HG03196 (cell line): ENCODE measurements at regions not wholly inside any gene's neighbourhood (a gene's known extent, or its start where the extent isn't known, plus 50 kb on each side); places are given as distances from the start of the nearest gene placed in this dataset.

Experiments used
- ATAC-seq: cut with Tn5 transposase; IDR thresholded peaks from one replicate; pipeline ENCODE4 v1.9.1; 2021; ENCODE audit not compliant: unreplicated experiment

DNA sequence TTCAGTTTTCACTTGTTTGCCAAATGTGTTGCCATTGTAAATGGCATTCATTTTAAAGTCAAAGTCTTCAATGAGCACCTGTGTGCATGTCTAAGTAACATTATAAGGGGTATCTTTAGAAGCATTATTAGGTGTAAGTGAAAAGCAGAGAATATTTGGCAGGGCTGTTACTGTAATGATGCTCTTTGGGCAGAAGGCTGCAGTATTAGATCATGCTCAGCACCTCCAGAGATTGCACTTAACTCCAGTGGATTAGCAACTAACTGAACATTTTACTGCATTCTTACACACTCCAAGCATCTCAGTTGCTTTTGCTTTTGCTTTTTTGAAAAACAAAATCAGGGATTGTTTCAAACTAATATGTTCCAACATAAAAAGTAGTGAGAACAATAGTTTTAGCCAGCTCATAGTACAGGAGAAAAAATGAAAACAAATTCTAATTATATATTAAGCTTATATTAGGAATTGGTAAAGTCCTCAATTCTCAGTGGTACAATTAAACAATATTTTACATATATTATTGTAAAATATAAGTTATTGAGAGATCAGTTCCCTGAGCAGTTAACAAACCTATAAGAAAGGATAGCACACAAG, 1740.9 kb upstream of the CDH9 start:
- ATAC-seq: no peak

DNA sequence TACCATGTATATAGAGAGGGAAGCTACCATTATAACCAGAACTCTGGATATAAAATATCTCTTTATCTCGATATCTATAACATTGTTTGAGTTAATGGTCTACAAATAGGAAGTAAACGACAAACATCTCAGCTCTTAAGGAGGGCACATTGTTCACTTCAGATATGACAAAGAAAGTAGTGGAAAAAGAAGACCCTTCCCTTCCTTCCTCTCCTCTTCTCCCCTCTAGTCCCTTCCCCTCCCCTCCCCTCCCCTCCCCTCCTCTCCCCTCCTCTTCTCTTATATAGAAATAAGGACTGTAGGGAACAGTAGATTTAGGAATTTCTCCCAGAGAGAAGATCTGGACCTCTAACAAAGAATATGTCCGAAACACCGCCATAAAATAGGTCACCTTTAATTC, 1731.9 kb upstream of the CDH9 start:
- no peak for ATAC-seq

DNA sequence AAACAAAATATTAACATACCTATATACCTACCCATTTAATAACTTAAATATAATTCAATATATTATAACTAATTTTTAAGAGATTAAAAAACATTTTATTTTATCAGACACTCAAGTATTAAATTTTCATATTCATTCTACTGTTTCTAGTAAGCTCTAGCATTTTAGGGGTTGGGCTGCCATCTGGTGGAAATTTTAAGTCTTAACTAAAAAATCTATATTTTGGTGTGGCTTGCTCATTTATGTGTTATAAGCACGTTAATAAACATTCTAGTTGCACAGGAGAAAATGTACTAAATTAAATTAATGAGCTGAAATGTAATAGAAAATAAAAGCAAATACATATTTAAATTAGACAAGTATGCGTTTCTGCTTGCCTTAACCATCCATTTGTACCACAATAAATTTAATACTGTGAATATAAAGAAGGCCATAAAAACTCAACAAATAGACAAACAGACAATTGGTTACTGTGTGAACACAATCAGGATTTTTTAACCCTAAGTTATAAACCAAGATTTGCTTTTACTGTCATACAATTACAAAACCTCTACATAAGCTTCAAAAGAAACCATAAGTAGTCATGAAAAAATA, 1728.3 kb upstream of the CDH9 start:
- ATAC-seq: no peak

DNA sequence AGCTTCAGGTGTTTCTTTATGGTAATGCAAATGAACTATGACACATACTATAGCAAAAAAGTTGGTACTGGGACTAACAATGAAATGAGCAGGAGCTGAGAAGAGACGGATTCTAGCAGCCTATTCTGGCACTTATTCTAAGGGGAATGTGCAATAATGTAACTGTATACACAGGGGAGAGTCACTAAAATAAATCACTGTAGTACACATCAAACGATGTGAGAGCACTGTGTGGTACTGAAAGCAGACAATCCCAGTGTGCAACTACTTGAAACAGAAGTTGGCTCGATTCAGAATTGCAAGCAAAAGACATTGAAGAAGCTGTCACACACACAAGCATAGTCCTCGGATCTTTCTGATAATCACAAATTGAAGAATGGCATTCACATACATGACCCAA, 1713.0 kb upstream of the CDH9 start:
- ATAC-seq: no peak

DNA sequence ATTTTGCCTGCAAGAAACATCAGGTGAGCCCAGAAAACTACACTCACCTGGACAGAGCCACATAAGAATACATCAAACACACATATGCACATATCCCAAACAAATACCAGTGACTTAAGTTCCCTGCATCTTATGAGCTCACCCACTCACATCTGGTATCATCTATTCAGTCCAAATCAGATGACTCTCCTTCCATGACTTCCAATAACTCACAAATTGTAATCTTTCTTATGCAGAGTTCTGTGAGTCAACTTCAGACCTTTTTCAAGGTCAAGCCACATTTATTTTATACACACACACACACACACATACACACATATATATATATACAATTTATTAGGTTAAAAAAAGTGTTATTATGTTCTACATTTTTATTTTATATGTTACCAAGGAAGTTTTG, 1711.9 kb upstream of the CDH9 start:
- no peak for ATAC-seq

DNA sequence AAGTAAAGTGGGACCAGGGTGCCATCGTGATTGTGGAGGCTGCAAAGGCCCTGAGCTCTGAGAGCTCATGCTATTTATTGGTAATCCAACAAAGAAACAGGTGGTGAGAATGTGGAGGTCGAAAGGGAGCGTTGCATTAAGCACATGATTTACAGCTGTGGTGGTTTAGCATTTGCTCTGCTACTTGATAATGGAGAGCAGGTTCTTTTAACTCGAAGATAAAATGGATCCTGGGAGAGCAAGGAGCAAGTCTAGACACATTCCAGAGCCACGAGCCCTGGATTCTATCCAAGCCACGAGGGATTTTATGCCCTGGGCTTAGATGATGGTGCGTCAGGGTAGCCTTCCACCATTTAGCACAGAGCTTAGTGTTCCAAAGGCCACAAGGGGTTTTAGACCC, 1710.1 kb upstream of the CDH9 start:
- ATAC-seq: no peak

DNA sequence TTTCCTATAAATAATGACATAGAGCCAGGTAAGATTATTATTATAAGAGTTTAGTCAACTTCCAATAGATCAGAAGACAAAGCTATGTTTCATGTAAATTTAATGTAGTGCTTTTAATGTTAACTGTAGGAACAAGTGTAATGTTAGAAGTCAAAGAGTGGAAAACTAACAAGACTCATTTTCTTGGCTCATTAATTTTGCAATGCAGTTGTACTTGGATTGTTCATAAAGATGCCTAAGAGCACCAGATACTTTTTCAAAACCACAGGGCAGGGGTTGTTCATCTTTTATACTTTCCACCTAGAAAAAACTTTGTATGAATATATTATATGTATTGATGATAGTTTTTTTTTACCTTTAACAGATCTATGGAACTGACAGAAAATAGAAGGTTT, 1705.3 kb upstream of the CDH9 start:
- ATAC-seq: no peak

DNA sequence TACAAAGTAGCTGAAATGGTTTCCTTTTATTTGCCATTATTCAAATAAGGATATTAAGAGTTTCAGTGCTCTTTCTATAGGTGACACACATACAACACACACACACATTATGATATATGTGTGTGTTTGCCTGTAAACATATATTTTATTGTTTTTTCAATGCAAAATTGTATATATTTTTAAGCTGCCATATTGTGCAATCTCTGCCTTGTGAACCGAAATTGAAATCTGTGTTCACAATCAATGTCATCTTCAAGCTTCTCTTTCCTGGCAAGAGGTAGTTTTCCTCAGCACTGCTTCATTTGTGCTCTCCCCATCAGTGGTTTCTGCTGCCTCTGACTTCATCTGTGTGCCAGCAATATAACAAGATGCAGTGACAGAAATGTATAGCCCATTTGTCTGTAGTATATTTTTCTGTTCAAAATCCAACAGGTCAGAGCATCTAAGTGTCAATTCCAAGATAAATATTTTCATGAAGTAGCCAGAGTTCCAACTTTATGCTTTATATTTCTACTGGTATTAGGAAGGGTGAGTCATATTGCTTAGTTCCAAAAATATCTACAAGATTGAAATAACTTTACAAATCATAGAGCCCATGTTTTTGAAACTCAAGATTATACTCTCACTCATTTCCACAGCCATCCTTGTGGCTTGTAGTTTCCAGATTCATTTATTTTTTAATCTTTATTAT, 1704.8 kb upstream of the CDH9 start:
- ATAC-seq: no peak

DNA sequence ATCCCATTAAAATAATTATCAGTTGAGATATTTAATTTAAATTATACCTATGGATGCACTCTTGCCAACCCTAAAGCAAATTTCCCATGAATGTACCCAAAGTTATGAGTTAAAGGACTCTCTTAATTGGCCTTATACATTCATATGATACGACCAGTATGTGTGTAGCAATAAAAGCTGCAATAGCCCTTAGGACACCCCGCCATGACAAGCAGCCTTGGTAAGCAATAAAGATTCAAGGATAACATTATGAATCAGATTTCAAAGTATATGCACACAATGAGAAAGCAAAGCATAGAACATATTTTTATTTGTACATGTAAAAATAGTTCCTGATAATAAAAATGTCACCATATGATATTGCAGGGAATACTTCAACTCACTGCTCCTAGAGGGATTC, 1699.3 kb upstream of the CDH9 start:
- ATAC-seq: no peak

DNA sequence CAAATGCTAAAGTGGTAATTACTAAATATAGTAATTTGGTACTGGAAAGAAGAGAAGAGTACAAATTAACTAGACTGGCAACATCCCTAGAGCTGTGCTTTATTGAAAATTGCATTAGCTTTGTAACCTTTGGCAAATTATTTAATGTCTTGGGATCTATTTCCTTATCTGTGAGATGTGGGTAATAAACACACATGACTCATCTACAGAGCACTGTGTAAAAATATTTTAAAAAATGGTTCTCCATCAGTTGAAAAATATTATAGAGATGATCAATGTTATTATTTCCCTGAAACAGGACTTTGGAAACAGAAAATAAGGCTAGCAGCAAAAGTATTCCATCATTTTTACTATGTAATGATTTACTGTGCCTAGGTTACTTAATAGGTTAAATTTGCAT, 1698.8 kb upstream of the CDH9 start:
- ATAC-seq: no peak

DNA sequence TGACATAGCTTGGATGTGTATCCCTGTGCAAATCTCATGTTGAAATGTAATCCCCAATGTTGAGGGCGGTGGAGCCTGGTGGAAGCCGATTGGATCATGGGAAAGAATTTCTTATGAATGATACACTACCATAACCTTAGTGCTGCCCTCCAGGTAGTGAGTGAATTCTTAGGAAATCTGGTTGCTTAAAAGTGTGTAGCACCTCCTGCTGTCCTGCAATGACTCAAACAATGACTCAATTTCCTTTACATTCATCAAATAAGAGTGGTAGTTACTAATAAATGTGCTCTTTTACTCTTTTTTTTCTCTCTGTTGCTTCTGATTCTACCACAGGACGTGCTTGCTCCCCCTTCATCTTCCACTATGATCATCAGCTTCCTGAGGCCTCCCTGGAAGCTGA, 1696.0 kb upstream of the CDH9 start:
- no peak for ATAC-seq

DNA sequence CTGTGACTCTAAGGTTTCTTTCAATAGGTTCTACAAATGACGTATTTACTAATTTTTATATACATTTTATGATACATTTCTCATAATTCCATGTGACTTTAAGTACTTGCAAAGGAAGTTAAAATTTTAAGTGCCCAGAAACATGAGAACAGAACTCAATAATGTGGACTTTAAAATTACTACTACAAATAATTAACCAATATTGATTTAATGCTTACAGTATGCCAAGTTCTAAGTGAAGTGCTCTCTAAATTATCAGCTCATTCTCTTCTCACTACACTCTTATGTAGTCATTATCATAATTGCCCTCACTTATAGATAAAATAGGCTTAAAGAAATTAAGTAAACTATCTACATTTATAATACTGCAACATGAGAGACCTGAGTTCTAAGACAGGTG, 1690.7 kb upstream of the CDH9 start:
- no peak for ATAC-seq

DNA sequence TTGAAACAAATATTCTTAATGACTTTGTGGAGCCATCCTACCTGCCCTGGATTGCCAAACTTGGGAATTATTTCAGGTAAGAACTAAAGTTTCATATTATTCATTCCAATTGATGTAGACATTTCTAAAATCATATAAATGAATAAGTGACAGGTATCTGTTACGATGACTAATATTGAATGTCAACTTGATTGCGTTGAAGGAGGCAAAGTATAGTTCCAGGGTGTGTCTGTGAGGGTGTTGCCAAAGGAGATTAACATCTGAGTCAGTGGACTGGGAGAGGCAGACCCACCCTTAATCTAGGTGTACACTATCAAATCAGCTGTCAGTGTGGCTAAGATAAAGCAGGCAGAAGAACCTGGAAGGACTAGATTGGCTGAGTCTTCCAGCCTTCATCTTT, 1688.4 kb upstream of the CDH9 start:
- no peak for ATAC-seq

DNA sequence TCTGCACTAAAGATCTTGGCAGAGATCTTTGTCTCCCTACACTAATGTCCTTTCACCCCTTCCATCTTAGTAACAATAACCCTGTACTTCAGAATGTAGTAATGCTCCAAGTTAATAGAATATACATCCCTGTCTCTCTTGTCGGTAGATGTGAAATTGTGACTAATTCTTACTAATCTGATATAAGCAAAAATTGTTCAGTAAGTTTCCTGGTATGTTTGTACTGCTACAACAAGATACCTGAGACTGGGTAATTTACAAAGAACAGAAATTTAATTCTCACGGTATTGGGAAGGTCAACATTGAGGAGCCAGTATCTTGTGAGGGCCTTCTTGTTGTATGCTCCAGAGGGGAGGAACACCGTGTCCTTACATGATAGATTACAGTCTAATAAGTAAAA, 1686.6 kb upstream of the CDH9 start:
- ATAC-seq: no peak

DNA sequence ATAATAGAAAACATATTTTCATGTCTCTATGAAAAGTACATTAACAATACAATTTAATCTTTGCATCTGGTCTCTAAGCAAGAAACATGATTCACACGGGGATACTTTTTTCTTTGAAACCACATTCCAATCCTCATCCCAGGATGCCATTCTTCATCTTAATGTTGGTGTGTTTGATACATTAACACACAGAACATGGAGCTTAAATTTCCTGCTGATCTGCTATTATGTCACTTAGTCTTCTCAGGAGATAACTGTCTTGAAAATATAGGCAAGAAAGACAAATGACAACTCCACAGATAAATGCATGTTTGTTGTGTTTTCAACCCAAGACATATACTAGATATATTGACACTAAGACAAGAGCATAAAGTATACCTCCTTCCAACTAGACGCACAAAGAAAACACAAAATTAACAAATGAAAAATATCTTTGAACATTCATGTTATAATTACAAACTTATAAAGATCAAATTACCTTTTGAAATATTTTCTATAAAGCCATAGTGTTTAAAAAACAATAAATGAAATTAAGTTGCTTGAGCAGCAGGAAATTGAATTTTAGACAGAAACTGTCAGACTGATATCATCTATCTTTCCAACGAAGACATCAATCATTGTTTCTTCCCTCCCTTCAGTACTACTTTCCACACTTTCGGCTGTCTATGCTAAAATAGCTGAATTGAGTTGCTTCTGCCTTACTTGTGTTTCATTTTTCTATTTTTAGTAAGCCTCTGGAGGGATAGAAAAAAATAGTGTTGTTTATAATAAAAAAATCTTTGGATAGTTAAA, 1676.7 kb upstream of the CDH9 start:
- ATAC-seq: no peak

DNA sequence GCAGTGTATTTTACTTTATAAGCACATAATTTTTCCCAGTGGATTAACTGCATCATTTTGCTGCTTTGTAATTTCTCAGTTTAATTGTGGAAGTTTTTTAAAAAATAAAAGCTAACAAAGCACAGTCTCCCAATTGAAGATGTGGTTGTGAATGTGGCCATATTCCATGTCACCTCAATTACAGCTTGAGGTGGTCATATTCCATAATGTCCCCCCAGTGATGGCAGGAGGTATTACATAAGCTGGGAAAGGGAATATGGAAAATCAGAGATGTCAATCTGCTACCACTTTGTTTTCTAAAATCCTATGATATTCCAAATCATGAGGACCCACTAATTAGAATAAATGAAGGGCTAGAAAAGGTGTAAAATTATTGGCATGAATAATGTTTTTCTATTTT, 1672.0 kb upstream of the CDH9 start:
- no peak for ATAC-seq

DNA sequence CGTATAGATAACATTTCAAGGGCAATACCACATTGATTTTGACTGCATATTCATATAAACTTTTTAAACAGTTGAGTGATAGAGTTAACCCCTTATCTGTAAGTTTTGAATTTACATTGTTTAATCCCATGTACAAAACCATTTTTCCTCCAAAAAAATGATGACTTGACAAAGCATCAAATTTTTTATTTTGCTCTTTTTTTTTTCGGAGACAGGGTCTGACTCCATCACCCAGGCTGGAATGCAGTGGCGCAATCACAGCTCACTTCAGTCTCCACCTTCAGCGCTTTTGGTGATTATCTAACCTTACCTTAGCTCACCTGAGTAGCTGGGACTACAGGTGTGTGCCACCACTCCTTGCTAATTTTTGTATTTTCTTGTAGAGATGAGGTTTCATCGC, 1670.1 kb upstream of the CDH9 start:
- no peak for ATAC-seq

DNA sequence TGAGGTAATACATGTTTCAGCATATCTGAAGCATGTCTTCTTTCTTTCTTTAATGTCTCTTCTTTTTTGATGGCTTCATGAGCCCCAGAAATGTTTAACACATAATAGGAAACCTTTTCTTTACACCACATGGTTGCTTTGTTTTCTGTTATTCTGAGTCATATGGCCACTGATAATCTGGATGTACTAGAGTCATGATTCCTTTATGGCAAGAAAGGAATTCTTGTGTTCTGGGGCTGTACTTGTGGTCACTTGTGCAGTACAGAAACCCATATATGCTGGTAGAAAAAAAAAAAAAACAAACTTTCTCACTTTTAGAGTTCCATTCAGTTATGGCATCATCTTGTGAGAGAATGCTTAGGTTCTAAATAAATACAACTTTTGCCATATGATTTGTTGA, 1669.3 kb upstream of the CDH9 start:
- no peak for ATAC-seq

DNA sequence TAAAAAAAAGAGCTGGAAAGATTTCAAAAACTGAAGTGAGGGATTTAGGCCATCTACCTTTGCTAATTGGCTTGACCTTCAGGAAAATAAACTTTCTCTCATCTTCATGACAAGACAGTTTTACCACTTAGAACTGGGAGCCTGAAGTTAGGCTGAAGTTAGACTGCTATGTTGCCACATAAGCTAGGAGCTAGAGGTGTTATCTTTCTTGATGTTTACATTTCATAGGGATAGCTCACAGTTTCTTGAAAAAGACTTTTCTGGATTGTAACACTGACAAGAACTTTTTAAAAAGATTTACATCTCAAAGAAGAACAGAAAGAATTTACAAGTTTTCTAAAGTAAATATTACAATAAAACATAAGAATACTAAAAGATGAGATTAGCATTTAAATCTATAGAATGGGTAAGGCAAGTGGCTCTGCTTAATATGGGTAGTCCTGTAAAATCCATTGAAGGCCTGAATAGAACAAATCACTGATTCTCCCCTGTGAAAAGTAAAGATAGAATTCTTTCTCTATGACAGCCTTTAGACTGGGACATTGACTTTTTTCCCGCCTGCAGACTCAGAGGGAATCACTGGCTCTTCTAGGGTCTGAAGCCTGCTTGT, 1665.4 kb upstream of the CDH9 start:
- ATAC-seq: no peak

DNA sequence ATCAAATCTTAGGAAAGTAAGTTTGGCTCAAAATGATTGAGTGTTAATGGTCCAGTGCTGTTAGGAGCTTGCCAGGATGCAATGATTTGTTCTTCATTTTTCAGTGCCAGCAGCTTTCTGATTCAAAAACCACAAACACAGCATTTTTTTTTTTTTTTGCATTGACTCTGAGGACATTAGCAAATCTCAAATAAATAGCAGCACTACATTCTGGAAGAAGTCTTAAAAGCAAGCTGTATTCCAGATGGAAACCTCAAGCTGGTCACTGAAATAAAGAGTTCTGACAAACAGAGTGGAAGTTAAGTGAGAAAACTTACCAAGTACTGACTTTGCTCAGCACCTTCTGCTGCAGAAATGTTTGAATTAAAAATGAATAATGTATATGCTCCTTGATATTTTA, 1653.1 kb upstream of the CDH9 start:
- no peak for ATAC-seq

DNA sequence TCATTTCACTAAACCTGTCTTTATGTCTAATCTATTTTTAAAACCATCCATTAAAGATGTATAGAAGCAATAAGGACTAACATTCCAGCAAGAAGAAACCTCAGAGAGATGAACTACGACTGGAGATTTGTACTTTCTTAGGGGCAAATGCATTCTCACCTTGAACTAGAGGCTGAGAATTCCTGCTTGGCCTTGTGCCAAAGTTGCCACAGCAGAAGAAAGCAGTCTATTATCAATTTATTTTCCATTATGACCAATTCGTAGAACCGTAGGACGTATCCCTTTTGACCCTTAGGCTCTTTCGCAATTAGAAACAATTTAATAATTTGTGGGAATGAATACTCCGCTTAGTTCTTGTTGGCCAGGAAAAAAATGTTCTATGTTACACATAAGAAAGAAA, 1647.4 kb upstream of the CDH9 start:
- no peak for ATAC-seq

DNA sequence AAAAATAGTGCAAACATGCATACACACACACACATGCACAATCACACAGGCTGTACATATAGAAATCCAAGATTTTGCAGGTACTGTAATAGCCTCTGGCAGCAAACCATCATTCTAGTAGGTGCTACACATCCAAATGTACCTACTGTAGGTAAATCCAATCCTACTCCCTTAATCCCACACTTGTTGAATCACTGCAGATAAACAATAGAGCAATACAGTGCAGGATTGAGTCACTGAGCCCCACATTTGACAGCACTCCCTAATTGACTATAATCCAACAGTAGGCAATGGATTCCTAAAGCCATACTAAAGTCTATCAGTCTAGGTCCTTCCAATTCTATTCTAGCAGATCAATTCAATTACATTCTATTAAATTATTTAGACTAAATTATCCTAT, 1640.5 kb upstream of the CDH9 start:
- ATAC-seq: no peak
